Activated naive CD4-positive, alpha-beta T cell treated with Interleukin-2 at 50 U/mL for 16 hours (primary cell): ENCODE measurements at regions not wholly inside any gene's neighbourhood (a gene's known extent, or its start where the extent isn't known, plus 50 kb on each side); places are given as distances from the start of the nearest gene placed in this dataset.
"Not testable (repeated sequence)": the region's sequence is repeated elsewhere in the genome, so short reads cannot be mapped to it uniquely, and the experiment has no call there.

Experiments used
- DNase-seq: peaks from one replicate; pipeline ENCODE4 v3.0.0-alpha.2; 2020

- no peak for DNase-seq
These were observed 50.9 kb downstream of the ANXA2R start for GRCh38 chr5:42989190-42989589.

- DNase-seq: no peak
These were observed 51.6 kb downstream of the ANXA2R start for GRCh38 chr5:42988568-42988967.

- no peak for DNase-seq
These were observed 54.7 kb downstream of the ANXA2R start for GRCh38 chr5:42985129-42986037.

GRCh38 chr5:42984307-42984706 is 55.8 kb downstream of the ANXA2R start:
- DNase-seq: no peak

GRCh38 chr5:42982107-42982622 is 58.0 kb downstream of the ANXA2R start:
- DNase-seq: no peak

- DNase-seq: not testable (repeated sequence)
These were observed 58.6 kb downstream of the ANXA2R start for GRCh38 chr5:42981417-42982106.

GRCh38 chr5:42981015-42981414 is 59.1 kb downstream of the ANXA2R start:
- not testable (repeated sequence) for DNase-seq

GRCh38 chr5:42980391-42980790 is 59.7 kb downstream of the ANXA2R start:
- not testable (repeated sequence) for DNase-seq

GRCh38 chr5:42979242-42979641 is 60.9 kb downstream of the ANXA2R start:
- DNase-seq: not testable (repeated sequence)

GRCh38 chr5:42974536-42974935 is 65.6 kb downstream of the ANXA2R start:
- no peak for DNase-seq

- DNase-seq: no peak
These were observed 69.2 kb downstream of the ANXA2R start for GRCh38 chr5:42970636-42971559.

- DNase-seq: no peak
These were observed 74.2 kb downstream of the ANXA2R start for GRCh38 chr5:42965934-42966333.

GRCh38 chr5:42963412-42963811 is 76.7 kb downstream of the ANXA2R start:
- no peak for DNase-seq

GRCh38 chr5:42962124-42962523 is 78.0 kb downstream of the ANXA2R start:
- no peak for DNase-seq

- DNase-seq: no peak
These were observed 79.6 kb downstream of the ANXA2R start for GRCh38 chr5:42960506-42960905.

GRCh38 chr5:42956551-42956950 is 83.6 kb downstream of the ANXA2R start:
- DNase-seq: no peak

- DNase-seq: no peak
These were observed 87.1 kb downstream of the ANXA2R start for GRCh38 chr5:42953041-42953440.

GRCh38 chr5:42952578-42952974 is 87.5 kb downstream of the ANXA2R start:
- DNase-seq: no peak

GRCh38 chr5:42951293-42951840 is 88.8 kb downstream of the ANXA2R start:
- DNase-seq: peak; percentile 75

GRCh38 chr5:42950456-42951292 is 89.4 kb downstream of the ANXA2R start:
- peak; percentile 72 for DNase-seq

- DNase-seq: no peak
These were observed 90.0 kb downstream of the ANXA2R start for GRCh38 chr5:42950116-42950455.
